Liver (tissue), 3 donors: ENCODE measurements at regions not wholly inside any gene's neighbourhood (a gene's known extent, or its start where the extent isn't known, plus 50 kb on each side); places are given as distances from the start of the nearest gene placed in this dataset.

Experiments used
- EGR1 ChIP-seq, 2 donors: IDR thresholded peaks; 2 replicates each; pipeline ENCODE4 v1.6.1; 2016 to 2018; ENCODE audit warnings: antibody characterized with exemption in 2 of 2, low read depth in 2 of 2
- FOXA1 ChIP-seq: IDR thresholded peaks from 2 replicates; pipeline ENCODE4 v1.6.1; 2016; ENCODE audit warnings: antibody characterized with exemption
- GABPA ChIP-seq, 2 donors: IDR thresholded peaks in 1 of 2; conservative IDR thresholded peaks in 1 of 2; 2 replicates each; pipeline ENCODE4 v1.6.1; 2016; ENCODE audit warnings: antibody characterized with exemption in 2 of 2, mild to moderate bottlenecking in 1 of 2, moderate library complexity in 1 of 2
- HNF4G ChIP-seq: IDR thresholded peaks from 2 replicates; pipeline ENCODE4 v1.6.1; 2016; ENCODE audit warnings: antibody characterized with exemption
- JUND ChIP-seq, 2 donors: IDR thresholded peaks; 2 replicates each; pipeline ENCODE4 v1.6.1; 2016; ENCODE audit warnings: antibody characterized with exemption in 2 of 2
- RAD21 ChIP-seq, 2 donors: IDR thresholded peaks; 2 replicates each; pipeline ENCODE4 v1.6.1; 2016; ENCODE audit warnings: antibody characterized with exemption in 2 of 2, mild to moderate bottlenecking in 2 of 2
- SP1 ChIP-seq: IDR thresholded peaks from 2 replicates; pipeline ENCODE4 v1.6.1; 2018; ENCODE audit warnings: antibody characterized with exemption, mild to moderate bottlenecking
- TAF1 ChIP-seq: conservative IDR thresholded peaks from 2 replicates; pipeline ENCODE4 v1.6.1; 2016; ENCODE audit warnings: antibody characterized with exemption, mild to moderate bottlenecking
- YY1 ChIP-seq: IDR thresholded peaks from 2 replicates; pipeline ENCODE4 v1.6.1; 2016; ENCODE audit warnings: antibody characterized with exemption, mild to moderate bottlenecking
- TF ChIP-seq, protein P1 (sequence below): IDR thresholded peaks from 2 replicates; pipeline ENCODE4 v1.6.1; 2016; ENCODE audit warnings: antibody characterized with exemption, mild to moderate bottlenecking
- TF ChIP-seq, protein P2 (sequence below): IDR thresholded peaks from 2 replicates; pipeline ENCODE4 v1.6.1; 2016; ENCODE audit warnings: antibody characterized with exemption
- TF ChIP-seq, protein P3 (sequence below): fragments of 150-350 bp; IDR thresholded peaks from 2 replicates; pipeline ENCODE4 v1.5.1; 2017; ENCODE audit warnings: improper control_type of control experiment, low read depth, low read length; ENCODE audit not compliant: missing input control
- TF ChIP-seq, protein P4 (sequence below): IDR thresholded peaks from 2 replicates; pipeline ENCODE4 v1.6.1; 2016; ENCODE audit warnings: antibody characterized with exemption
- TF ChIP-seq, protein P5 (sequence below): IDR thresholded peaks from 2 replicates; pipeline ENCODE4 v1.6.1; 2016; ENCODE audit warnings: antibody characterized with exemption
- donor health status: healthy.
- donor health status: healthy.

DNA sequence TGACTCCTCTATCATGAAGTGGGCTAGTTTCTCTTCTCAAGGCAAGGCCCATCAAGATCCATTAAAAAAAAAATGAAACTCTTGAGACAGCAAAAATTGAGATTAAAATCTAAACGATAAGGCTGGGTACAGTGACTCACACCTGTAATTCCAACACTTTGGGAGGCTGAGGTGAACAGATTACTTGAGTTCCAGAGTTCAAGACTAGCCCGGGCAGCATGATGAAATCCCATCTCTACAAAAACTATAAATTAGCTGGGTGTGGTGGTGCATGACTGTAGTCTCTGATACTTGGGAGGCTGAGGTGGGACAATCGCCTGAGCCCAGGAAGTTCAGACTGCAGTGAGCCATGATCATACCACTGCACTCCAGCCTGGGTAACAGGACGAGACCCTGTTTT is 226.5 kb upstream of the SOX5 start:
- TF ChIP-seq, protein P1, sequence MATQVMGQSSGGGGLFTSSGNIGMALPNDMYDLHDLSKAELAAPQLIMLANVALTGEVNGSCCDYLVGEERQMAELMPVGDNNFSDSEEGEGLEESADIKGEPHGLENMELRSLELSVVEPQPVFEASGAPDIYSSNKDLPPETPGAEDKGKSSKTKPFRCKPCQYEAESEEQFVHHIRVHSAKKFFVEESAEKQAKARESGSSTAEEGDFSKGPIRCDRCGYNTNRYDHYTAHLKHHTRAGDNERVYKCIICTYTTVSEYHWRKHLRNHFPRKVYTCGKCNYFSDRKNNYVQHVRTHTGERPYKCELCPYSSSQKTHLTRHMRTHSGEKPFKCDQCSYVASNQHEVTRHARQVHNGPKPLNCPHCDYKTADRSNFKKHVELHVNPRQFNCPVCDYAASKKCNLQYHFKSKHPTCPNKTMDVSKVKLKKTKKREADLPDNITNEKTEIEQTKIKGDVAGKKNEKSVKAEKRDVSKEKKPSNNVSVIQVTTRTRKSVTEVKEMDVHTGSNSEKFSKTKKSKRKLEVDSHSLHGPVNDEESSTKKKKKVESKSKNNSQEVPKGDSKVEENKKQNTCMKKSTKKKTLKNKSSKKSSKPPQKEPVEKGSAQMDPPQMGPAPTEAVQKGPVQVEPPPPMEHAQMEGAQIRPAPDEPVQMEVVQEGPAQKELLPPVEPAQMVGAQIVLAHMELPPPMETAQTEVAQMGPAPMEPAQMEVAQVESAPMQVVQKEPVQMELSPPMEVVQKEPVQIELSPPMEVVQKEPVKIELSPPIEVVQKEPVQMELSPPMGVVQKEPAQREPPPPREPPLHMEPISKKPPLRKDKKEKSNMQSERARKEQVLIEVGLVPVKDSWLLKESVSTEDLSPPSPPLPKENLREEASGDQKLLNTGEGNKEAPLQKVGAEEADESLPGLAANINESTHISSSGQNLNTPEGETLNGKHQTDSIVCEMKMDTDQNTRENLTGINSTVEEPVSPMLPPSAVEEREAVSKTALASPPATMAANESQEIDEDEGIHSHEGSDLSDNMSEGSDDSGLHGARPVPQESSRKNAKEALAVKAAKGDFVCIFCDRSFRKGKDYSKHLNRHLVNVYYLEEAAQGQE, result no peak
- TF ChIP-seq, protein P2, sequence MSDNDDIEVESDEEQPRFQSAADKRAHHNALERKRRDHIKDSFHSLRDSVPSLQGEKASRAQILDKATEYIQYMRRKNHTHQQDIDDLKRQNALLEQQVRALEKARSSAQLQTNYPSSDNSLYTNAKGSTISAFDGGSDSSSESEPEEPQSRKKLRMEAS, result no peak
- TF ChIP-seq, protein P3, sequence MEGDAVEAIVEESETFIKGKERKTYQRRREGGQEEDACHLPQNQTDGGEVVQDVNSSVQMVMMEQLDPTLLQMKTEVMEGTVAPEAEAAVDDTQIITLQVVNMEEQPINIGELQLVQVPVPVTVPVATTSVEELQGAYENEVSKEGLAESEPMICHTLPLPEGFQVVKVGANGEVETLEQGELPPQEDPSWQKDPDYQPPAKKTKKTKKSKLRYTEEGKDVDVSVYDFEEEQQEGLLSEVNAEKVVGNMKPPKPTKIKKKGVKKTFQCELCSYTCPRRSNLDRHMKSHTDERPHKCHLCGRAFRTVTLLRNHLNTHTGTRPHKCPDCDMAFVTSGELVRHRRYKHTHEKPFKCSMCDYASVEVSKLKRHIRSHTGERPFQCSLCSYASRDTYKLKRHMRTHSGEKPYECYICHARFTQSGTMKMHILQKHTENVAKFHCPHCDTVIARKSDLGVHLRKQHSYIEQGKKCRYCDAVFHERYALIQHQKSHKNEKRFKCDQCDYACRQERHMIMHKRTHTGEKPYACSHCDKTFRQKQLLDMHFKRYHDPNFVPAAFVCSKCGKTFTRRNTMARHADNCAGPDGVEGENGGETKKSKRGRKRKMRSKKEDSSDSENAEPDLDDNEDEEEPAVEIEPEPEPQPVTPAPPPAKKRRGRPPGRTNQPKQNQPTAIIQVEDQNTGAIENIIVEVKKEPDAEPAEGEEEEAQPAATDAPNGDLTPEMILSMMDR, result no peak
- TF ChIP-seq, protein P4, sequence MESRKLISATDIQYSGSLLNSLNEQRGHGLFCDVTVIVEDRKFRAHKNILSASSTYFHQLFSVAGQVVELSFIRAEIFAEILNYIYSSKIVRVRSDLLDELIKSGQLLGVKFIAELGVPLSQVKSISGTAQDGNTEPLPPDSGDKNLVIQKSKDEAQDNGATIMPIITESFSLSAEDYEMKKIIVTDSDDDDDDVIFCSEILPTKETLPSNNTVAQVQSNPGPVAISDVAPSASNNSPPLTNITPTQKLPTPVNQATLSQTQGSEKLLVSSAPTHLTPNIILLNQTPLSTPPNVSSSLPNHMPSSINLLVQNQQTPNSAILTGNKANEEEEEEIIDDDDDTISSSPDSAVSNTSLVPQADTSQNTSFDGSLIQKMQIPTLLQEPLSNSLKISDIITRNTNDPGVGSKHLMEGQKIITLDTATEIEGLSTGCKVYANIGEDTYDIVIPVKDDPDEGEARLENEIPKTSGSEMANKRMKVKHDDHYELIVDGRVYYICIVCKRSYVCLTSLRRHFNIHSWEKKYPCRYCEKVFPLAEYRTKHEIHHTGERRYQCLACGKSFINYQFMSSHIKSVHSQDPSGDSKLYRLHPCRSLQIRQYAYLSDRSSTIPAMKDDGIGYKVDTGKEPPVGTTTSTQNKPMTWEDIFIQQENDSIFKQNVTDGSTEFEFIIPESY, result no peak
- TF ChIP-seq FOXA1 (no peak), SP1 (no peak), GABPA (IDR thresholded peaks at IDR 0.05 in 1 of 2, conservative IDR thresholded peaks at IDR 0.05 in 1 of 2) (no peak), TAF1 (no peak), JUND (IDR thresholded peaks at IDR 0.05) (no peak), EGR1 (IDR thresholded peaks at IDR 0.05; ENCODE audit: low read depth in 2 of 2) (no peak), YY1 (no peak), RAD21 (IDR thresholded peaks at IDR 0.05) (no peak), HNF4G (no peak)
- TF ChIP-seq, protein P5, sequence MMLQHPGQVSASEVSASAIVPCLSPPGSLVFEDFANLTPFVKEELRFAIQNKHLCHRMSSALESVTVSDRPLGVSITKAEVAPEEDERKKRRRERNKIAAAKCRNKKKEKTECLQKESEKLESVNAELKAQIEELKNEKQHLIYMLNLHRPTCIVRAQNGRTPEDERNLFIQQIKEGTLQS, result no peak
